ENCODE measurements at regions not wholly inside any gene's neighbourhood (a gene's known extent, or its start where the extent isn't known, plus 50 kb on each side); places are given as distances from the start of the nearest gene placed in this dataset.

- DNase-seq (ENCODE audit: low spot score): no peak
These were observed 1407.0 kb upstream of the CELF4 start for GRCh38 chr18:38972571-38972970.

GRCh38 chr18:38971881-38972280 is 1406.3 kb upstream of the CELF4 start:
- no peak for DNase-seq (ENCODE audit: low spot score)

DNA sequence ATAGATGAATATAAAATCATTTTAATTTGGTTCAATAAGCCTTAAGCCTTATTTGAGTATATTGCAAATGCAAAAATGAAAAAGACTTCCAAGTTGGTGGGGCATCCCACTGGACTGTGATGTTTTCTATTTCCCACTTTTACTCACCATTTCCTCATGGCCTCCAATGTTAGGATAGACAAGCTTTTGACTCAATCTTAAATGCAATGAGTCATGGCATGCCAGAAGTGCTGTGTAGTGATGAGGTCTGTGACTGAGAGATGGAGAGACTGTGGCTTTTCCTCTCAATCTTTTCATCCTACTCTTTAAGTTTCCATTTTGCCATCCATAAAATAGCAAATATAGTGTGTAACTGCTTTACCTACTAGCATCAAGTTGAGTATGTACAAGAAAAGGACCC is 1401.2 kb upstream of the CELF4 start:
- no peak for DNase-seq (ENCODE audit: low spot score)

- DNase-seq (ENCODE audit: low spot score): no peak
These were observed 1398.5 kb upstream of the CELF4 start for GRCh38 chr18:38963943-38964660.

DNA sequence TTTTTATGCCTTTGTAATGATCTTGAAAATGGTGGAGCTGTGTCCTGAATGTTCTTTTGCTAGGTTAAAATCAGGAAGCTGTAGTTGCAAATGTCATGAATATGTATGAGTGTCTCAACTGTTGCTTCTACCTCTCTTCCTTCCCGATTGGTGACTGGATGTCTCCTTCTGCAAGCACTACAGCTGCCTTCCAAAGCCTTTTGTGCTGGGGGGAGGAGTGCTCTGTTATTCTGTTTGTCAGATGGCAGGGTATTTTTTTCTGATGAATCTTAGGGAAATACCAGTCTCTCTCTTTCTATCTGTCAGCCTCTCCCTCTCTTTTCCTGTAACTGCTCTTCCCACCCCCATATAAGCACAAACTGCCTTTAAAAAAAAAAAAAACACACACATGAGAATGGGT is 1396.3 kb upstream of the CELF4 start:
- no peak for DNase-seq (ENCODE audit: low spot score)

DNA sequence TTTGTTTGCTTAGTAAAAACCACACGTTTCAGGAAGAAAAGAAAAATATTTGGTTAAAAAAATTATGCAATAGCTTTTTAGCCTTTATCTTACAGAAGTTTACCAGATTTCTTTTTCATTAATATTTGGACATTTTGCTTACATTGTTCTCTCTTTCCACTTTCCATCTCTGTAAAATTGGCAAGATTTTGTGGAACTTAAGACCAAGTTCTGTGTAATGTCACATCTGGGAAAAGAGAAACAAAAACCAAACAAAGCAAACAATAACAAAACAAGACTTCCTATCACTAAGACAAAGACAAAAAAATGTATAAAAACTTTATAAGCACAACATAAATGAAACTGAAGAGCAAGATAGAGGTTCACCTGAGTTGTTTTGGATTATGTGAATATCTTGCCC is 1392.1 kb upstream of the CELF4 start:
- DNase-seq (ENCODE audit: low spot score): no peak

DNA sequence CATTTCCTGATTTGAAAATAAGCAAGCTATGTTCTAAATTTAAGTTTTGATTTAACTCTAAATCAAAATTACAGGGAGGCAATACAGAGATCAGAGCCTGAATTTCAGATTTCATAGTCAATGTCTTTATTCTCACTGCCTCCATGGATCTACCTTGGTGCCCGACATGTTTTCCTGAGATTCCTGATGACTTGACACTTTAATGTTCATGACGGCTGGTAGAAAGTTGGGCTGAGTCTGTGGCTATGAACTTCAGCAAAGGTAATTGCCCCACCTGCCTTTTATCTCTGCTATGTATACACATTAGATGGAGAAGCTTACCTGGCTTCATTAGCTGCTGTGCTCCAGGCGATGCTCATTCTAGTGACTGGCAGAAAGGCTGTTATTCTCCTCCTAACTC is 1390.5 kb upstream of the CELF4 start:
- DNase-seq (ENCODE audit: low spot score): no peak

DNA sequence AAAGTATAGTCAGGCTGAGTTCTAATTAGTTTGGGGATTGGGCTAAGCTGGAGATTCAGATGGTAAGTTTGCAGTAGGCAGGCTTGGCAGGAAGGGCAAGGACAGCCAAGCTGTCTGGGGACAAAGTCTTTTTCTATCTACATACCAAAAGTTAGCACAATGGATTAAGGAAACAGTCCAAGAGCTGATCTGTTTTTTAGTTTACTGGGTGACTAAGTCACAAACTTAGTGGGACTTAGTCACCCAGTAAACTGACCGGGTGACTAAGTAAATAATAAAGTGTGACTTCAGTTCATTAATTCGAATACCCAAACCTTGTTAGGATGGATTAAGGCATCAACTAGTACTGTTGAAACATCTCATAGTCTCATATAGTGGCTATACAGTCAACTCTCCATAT is 1386.0 kb upstream of the CELF4 start:
- DNase-seq (ENCODE audit: low spot score): no peak

- no peak for DNase-seq (ENCODE audit: low spot score)
These were observed 1382.8 kb upstream of the CELF4 start for GRCh38 chr18:38948436-38948835.

DNA sequence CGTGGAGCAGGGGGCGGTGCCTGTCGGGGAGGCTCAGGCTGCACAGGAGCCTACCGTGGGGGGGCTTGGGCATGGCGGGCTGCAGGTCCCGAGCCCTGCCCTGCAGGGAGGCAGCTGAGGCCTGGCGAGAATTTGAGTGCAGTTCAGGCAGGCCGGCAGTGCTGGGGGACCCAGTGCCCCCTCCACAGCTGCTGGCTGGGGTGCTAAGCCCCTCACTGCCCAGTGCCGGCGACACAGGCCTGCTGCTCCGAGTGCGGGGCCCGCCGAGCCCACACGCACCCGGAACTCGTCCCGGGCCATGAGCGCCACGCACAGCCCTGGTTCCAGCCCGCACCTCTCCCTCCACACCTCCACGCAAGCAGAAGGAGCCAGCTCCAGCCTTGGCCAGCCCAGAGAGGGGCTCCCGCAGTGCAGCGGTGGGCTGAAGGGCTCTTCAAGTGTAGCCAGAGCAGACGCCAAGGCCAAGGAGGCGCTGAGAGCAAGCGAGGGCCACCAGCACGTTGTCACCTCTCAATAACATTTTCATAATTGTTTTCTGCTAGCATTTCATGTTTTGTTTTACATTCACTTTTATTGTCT is 1378.9 kb upstream of the CELF4 start:
- DNase-seq (ENCODE audit: low spot score): no peak

DNA sequence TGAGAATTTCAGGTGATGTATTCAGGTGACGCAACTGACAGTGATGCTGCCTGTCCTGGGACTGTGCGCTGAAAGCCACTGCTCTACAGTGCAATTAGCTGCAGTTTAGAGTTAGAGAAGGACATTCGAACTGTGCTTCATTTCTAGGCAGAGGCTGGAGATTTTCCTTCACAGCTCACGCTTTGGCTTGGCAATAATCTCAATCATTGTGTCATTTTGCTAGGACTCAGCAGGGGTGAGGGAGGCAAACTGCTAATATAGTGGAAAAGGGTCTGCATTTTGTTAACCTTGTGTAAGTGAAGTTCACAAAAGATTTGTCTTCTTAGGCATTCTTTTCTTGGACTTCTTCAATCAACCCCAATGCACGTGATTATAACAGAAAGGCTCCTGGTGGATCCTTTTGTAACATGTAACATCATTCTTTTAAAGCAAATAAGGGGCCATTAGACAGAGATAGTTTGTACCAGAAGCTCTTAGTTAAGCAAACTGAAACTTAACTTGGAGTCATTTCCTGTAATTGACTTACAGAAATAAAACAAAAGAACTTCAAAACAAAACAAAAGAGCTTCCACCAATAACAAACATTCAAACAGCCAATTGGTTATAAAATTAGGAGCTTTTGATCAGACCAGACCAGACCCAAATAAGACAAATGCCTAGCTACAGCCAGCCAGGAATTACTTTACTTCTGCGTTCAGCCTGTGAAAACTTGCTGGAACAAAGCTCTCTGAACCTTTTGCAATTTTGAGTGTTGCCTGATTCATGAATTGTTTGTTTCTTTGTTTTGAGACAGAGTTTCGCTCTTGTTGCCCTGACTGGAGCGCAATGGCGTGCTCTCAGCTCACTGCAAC is 1376.3 kb upstream of the CELF4 start:
- no peak for DNase-seq (ENCODE audit: low spot score)

DNA sequence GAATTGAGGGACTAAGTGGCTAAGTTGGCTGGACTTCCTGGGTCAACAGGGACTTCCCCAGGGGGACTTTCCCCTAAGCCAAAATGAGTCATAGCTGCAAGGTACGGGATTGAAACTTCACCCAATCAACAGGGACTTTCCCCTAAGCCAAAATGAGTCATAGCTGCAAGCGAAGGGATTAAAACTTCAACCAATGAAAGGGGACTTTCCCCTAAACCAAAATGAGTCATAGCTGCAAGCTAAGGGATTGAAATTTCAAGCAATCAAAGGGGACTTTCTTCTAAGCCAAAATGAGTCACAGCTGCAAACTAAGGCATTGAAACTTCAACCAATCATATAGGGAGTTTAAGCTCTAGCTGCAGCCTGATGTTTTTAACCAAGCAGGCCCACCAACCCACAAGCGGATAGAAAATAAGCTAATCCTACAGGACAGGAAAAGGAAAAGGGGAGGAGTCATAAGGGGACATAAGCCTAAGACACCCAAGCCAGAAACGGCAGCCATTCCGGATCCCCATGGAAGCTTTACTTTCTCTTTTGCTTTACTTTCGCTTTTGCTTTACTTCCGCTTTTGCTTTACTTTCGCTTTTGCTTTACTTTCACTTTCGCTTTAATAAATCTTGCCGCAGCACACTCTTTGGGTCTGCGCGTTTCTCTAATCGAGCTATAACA is 1375.4 kb upstream of the CELF4 start:
- peak; percentile 79 for DNase-seq (ENCODE audit: low spot score)

- no peak for DNase-seq (ENCODE audit: low spot score)
These were observed 1374.9 kb upstream of the CELF4 start for GRCh38 chr18:38940475-38940862.

DNA sequence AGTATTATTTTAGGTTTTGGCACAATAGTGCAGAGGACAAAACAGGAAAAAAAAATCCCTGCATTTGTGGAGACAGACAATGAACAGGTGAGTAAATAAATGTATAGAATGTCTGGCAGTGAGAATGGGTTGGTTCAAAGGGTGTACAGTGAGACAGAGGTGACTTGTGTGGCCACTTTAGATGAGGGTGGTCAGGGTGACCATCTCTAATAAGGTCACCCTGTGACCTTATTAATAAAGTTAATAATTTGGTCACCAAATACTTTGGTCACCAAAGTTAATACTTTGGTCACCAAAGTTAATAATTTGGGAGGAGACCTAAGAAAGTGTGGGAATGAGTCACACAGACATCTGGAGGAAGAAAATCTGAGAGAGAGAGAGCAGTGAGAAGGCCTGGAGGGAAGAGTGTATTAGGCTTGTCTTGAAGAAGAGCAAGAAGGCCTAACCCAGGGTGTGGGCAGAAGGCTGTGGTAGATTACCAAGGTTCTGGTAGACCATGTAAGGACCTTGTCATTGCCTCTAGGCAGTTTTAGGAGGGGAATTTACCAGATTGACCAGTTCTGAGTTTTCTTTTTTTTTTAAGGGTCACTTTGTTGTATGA is 1368.4 kb upstream of the CELF4 start:
- DNase-seq (ENCODE audit: low spot score): no peak

DNA sequence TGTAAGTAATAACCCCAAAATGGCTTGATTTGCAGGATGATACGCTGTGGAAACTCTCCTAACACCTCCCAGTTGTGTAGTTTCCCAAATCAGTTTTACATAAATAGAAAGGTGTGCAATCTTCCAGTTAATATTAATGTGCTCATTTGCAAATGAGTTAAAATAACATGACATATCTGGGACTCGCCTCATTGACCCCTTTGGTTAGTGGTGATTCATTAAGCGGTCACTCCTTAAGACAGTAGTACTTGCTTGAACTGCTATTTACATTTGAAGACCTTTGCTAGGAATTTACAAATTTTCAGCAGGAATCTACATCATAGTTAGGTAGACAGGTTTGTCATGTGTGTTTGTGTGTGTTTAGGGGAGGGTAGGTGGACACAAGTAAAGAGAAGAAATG is 1367.7 kb upstream of the CELF4 start:
- DNase-seq (ENCODE audit: low spot score): no peak

DNA sequence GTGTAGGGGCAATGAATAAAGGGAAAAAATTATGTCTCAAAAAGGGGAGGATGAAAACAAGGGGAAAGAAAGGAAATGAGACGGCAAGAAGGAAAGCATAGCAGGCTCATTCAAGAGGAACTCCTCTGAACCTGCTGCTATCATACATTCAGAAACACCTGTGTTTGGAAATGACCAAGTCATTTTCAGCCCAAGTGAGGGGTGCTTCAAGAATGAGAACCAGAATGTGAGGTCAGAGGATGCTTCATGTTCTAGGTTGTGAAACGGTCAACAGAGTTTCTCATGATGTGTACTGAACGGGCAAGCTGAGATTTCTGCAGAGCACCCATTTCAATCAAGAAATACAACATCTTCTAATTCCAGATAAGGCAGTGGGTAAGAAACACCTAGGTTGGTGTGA is 1367.2 kb upstream of the CELF4 start:
- no peak for DNase-seq (ENCODE audit: low spot score)

- DNase-seq (ENCODE audit: low spot score): no peak
These were observed 1366.1 kb upstream of the CELF4 start for GRCh38 chr18:38931754-38932050.

DNA sequence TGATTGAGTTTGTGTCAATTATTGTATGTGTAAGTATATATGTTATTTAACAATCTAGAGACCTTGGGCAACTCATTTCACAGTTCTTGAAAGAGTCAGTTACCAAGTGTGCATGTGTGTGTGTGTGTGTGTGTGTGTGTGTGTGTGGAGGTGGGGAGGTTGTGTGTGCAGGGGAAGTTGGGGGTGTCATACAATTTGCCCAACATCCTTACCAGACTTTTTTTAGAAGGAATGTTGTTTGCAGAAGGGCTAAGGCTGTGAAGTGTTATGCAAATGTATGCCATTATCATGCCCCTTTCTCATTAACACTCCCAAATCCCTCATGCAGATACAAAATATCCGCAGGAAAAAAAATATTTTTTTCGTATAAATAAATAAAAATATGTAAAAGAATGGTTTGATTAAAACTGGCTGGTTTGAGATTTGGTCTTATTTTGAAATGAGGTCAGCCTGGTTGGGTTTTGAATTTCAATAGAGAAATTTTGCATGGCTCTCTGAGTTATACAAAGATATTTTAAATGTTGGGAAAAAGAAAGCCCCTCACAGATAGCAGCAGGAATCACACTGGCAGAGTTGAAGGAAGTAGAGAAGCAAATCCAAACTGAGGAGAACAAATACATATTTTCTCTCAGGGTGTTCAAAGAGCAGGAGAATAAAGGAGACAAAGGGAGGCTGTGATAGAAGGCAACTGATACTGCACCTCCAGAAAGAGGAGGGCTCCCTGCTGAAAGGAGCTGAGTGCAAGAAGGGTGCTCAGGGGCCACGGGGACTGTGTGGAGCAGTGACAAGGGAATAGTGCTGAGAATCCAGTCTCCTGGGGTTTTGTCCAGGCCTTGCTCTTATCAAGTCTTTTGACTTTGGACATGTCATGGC is 1365.5 kb upstream of the CELF4 start:
- no peak for DNase-seq (ENCODE audit: low spot score)

DNA sequence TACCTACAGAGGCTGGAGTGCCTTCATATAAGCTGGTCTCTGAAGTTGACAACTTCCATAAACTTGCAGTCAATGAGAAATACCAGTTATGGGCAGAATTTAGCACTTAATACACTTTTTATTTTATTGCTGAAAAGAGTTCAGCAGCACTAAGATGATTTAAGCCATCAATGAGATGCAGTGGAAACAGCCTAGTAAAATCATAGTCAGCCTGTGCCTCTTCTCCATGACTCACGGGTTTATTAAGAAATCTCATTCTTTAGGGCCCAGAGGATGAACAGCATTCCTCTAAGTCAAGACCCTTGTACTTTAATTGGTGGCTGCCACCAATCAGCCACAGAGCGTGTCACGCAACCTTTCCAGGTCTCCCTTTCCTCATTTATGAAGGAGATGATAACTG is 1357.9 kb upstream of the CELF4 start:
- no peak for DNase-seq (ENCODE audit: low spot score)

GRCh38 chr18:38923126-38923525 is 1357.5 kb upstream of the CELF4 start:
- no peak for DNase-seq (ENCODE audit: low spot score)

DNA sequence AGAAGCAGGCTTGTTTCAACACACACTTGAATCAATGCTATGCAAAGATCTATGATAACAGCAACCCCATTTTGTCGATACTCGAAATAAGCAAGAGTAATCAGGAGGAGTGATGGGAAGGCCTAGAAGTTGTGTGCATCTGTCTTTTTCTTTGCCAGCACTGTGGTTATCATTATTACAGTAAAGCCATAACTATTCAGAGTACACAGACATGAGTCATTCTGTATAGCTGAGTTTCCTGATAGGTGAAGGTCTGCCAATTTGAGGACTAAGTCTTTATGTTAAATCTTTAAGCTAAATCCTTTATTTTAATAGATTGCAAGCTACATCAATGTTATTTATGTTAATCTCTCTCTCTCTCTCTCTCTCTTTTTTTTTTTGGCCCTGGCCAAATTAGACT is 1344.4 kb upstream of the CELF4 start:
- DNase-seq (ENCODE audit: low spot score): no peak

- no peak for DNase-seq (ENCODE audit: low spot score)
These were observed 1337.2 kb upstream of the CELF4 start for GRCh38 chr18:38902796-38903195.

Measured in CD4-positive, alpha-beta T cell treated with Interleukin-6 at 100 ng/mL for 8 hours (primary cell).